ENCODE measurements at regions not wholly inside any gene's neighbourhood (a gene's known extent, or its start where the extent isn't known, plus 50 kb on each side); places are given as distances from the start of the nearest gene placed in this dataset.

GRCh38 chr6:86859513-86859912 is 77.8 kb upstream of the HTR1E start:
- TF ChIP-seq CTCF (IDR thresholded peaks at IDR 0.05) (no peak), POLR2A (IDR thresholded peaks at IDR 0.05) (no peak)
